Urinary bladder (tissue), 3 donors: ENCODE measurements at regions not wholly inside any gene's neighbourhood (a gene's known extent, or its start where the extent isn't known, plus 50 kb on each side); places are given as distances from the start of the nearest gene placed in this dataset.

Experiments
- DNase-seq: peaks from one replicate; pipeline ENCODE4 v3.0.0-alpha.2; 2015; ENCODE audit errors: extremely low spot score
- H3K27ac ChIP-seq: one replicate; pipeline ENCODE4 v1.5.1; 2013; ENCODE audit warnings: low read depth, mild to moderate bottlenecking, moderate library complexity
- H3K36me3 ChIP-seq: one replicate; pipeline ENCODE4 v1.6.1; 2013; ENCODE audit warnings: mild to moderate bottlenecking, moderate library complexity; ENCODE audit not compliant: insufficient read depth
- H3K4me1 ChIP-seq: one replicate; pipeline ENCODE4 v1.6.1; 2013; ENCODE audit warnings: mild to moderate bottlenecking, moderate library complexity; ENCODE audit not compliant: insufficient read depth
- H3K4me3 ChIP-seq: one replicate; pipeline ENCODE4 v1.5.1; 2013; ENCODE audit warnings: low read depth, low read length
- WGBS: extraction: QIAGEN DNeasy Blood & Tissue Kit; methylation state at CpG from one replicate; pipeline ENCODE4 v1.1.7; 2013; 5-methylcytosine and 5-hydroxymethylcytosine counted together
- donor health status: healthy with polysubstance abuse.
- donor health status: healthy.

- H3K27ac ChIP-seq: no peak overlapping the region
- no peaks in the 10 kb centered on the region for H3K4me1 ChIP-seq
- H3K4me3 ChIP-seq: no peak overlapping the region
- H3K36me3 ChIP-seq: no peaks in the 10 kb centered on the region
- WGBS: 24% methylated on average over 1 of the region's 1 CpG
- no peak for DNase-seq
Observed at GRCh38 chr7:118708741-118709140, 484.2 kb downstream of the ANKRD7 start.

GRCh38 chr7:118711688-118712087 lies 487.2 kb downstream of the ANKRD7 start:
- Histone ChIP-seq H3K4me1 (no peaks in the 10 kb centered on the region), H3K36me3 (no peaks in the 10 kb centered on the region), H3K4me3 (no peak overlapping the region), H3K27ac (no peak overlapping the region)
- peak; percentile 10 for DNase-seq

GRCh38 chr7:118713039-118713438 lies 488.5 kb downstream of the ANKRD7 start:
- Histone ChIP-seq H3K4me1 (no peaks in the 10 kb centered on the region), H3K27ac (no peak overlapping the region), H3K36me3 (no peaks in the 10 kb centered on the region), H3K4me3 (no peak overlapping the region)
- 56% methylated on average over 4 of the region's 4 CpGs for WGBS
- DNase-seq: no peak

GRCh38 chr7:118720632-118721031 lies 496.1 kb downstream of the ANKRD7 start:
- no peak for DNase-seq
- H3K36me3 ChIP-seq: no peaks in the 10 kb centered on the region
- WGBS: 62% methylated on average over 4 of the region's 4 CpGs
- H3K27ac ChIP-seq: no peak overlapping the region
- no peak overlapping the region for H3K4me3 ChIP-seq
- H3K4me1 ChIP-seq: no peaks in the 10 kb centered on the region

- Histone ChIP-seq H3K36me3 (no peaks in the 10 kb centered on the region), H3K4me3 (no peak overlapping the region)
- WGBS: 34% methylated on average over 2 of the region's 2 CpGs
Observed at GRCh38 chr7:118731854-118732253, 507.4 kb downstream of the ANKRD7 start.

GRCh38 chr7:118734541-118734940 lies 510.0 kb downstream of the ANKRD7 start:
- Histone ChIP-seq H3K4me1 (no peaks in the 10 kb centered on the region), H3K36me3 (no peaks in the 10 kb centered on the region), H3K27ac (no peak overlapping the region), H3K4me3 (no peak overlapping the region)
- WGBS: 65% methylated on average over 2 of the region's 2 CpGs
- DNase-seq: no peak

More at GRCh38 chr7:118731854-118732253, 507.4 kb downstream of the ANKRD7 start:
- Histone ChIP-seq H3K27ac (no peak overlapping the region), H3K4me1 (no peaks in the 10 kb centered on the region)
- DNase-seq: no peak

GRCh38 chr7:118735441-118735840 lies 510.9 kb downstream of the ANKRD7 start:
- Histone ChIP-seq H3K27ac (no peak overlapping the region), H3K4me3 (no peak overlapping the region), H3K4me1 (no peaks in the 10 kb centered on the region), H3K36me3 (no peaks in the 10 kb centered on the region)
- DNase-seq: no peak

- no peak for DNase-seq
- Histone ChIP-seq H3K27ac (no peak overlapping the region), H3K4me1 (no peaks in the 10 kb centered on the region), H3K36me3 (no peaks in the 10 kb centered on the region), H3K4me3 (no peak overlapping the region)
- 88% methylated on average over 4 of the region's 4 CpGs for WGBS
Observed at GRCh38 chr7:118737935-118738334, 513.4 kb downstream of the ANKRD7 start.

- no peak for DNase-seq
- no peak overlapping the region for H3K27ac ChIP-seq
- no peaks in the 10 kb centered on the region for H3K4me1 ChIP-seq
- no peaks in the 10 kb centered on the region for H3K36me3 ChIP-seq
- 19% methylated on average over 1 of the region's 1 CpG for WGBS
- no peak overlapping the region for H3K4me3 ChIP-seq
Observed at GRCh38 chr7:118745927-118746326, 521.4 kb downstream of the ANKRD7 start.

GRCh38 chr7:118747473-118747872 lies 523.0 kb downstream of the ANKRD7 start:
- H3K4me1 ChIP-seq: no peaks in the 10 kb centered on the region
- H3K4me3 ChIP-seq: no peak overlapping the region
- no peak overlapping the region for H3K27ac ChIP-seq
- no peaks in the 10 kb centered on the region for H3K36me3 ChIP-seq
- no peak for DNase-seq

- 94% methylated on average over 1 of the region's 1 CpG for WGBS
- Histone ChIP-seq H3K4me1 (no peaks in the 10 kb centered on the region), H3K4me3 (no peak overlapping the region), H3K27ac (no peak overlapping the region), H3K36me3 (no peaks in the 10 kb centered on the region)
- no peak for DNase-seq
Observed at GRCh38 chr7:118753479-118753878, 529.0 kb downstream of the ANKRD7 start.

GRCh38 chr7:118754608-118755007 lies 530.1 kb downstream of the ANKRD7 start:
- no peak overlapping the region for H3K4me3 ChIP-seq
- no peak overlapping the region for H3K27ac ChIP-seq
- WGBS: 74% methylated on average over 3 of the region's 3 CpGs
- DNase-seq: no peak
- no peaks in the 10 kb centered on the region for H3K4me1 ChIP-seq
- no peaks in the 10 kb centered on the region for H3K36me3 ChIP-seq

- no peak overlapping the region for H3K4me3 ChIP-seq
- no peaks in the 10 kb centered on the region for H3K4me1 ChIP-seq
- H3K27ac ChIP-seq: no peak overlapping the region
- WGBS: 57% methylated on average over 3 of the region's 3 CpGs
- no peaks in the 10 kb centered on the region for H3K36me3 ChIP-seq
- DNase-seq: peak; percentile 54
Observed at GRCh38 chr7:118755067-118755625, 530.6 kb downstream of the ANKRD7 start.

- DNase-seq: no peak
- H3K4me3 ChIP-seq: no peak overlapping the region
- H3K36me3 ChIP-seq: no peaks in the 10 kb centered on the region
- no peaks in the 10 kb centered on the region for H3K4me1 ChIP-seq
- no peak overlapping the region for H3K27ac ChIP-seq
- WGBS: 72% methylated on average over 3 of the region's 3 CpGs
Observed at GRCh38 chr7:118757066-118757465, 532.6 kb downstream of the ANKRD7 start.

GRCh38 chr7:118758582-118758981 lies 534.1 kb downstream of the ANKRD7 start:
- Histone ChIP-seq H3K4me1 (no peaks in the 10 kb centered on the region), H3K27ac (no peak overlapping the region), H3K4me3 (no peak overlapping the region), H3K36me3 (no peaks in the 10 kb centered on the region)
- DNase-seq: no peak
